GM23248 (cell line): ENCODE measurements at regions not wholly inside any gene's neighbourhood (a gene's known extent, or its start where the extent isn't known, plus 50 kb on each side); places are given as distances from the start of the nearest gene placed in this dataset.

ENCODE experiments used
- EZH2 ChIP-seq: fragments of 200-600 bp; sonication (generic); IDR thresholded peaks from 2 replicates; pipeline ENCODE4 v1.6.1; 2018; ENCODE audit warnings: antibody characterized with exemption, mild to moderate bottlenecking; ENCODE audit not compliant: insufficient read depth, poor library complexity, severe bottlenecking
- EZH2phosphoT487 ChIP-seq: fragments of 200-600 bp; sonication (generic); IDR thresholded peaks from 2 replicates; pipeline ENCODE4 v1.6.1; 2018; ENCODE audit warnings: antibody characterized with exemption, moderate library complexity, mild to moderate bottlenecking, low read depth; ENCODE audit not compliant: insufficient read depth

GRCh38 chr1:29983321-29983720, 740.1 kb downstream of the MATN1 start:
- TF ChIP-seq EZH2 = no peak
- no peak for TF ChIP-seq EZH2phosphoT487
